K562 (cell line): ENCODE measurements at regions not wholly inside any gene's neighbourhood (a gene's known extent, or its start where the extent isn't known, plus 50 kb on each side); places are given as distances from the start of the nearest gene placed in this dataset.

Experiments used
- ATAC-seq: fragments of 200-7000 bp; cut with Tn5 transposase; 3 replicates; pipeline ENCODE4 v1.9.1; 2020; ENCODE audit warnings: moderate library complexity
- BruUV-seq: library from RNA; stranded (reverse); fragments of 400-500 nt; replicated peaks from 2 replicates; lab custom pipeline; 2021; lab: Mats Ljungman, UMichigan
- CTCF ChIA-PET: fragments of 300-600 bp; formaldehyde crosslinking; extraction: SDS; loops from one replicate; lab custom pipeline; 2021; ENCODE audit warnings: low intra/inter-chr PET ratio; lab: Yijun Ruan, JAX
- POLR2A ChIA-PET: fragments of 300-600, 350-650 bp; sonication (Branson Sonifier 250); formaldehyde crosslinking; extraction: SDS; loops from one replicate; lab custom pipeline; 2021; ENCODE audit warnings: antibody characterized with exemption, inconsistent platforms; lab: Yijun Ruan, JAX
- DNase-seq, 4 experiments: peaks; one replicate each; pipeline versions ENCODE4 v3.0.0 to v3.0.0-alpha.2; 2011 to 2018; ENCODE audit warnings: low spot score in 3 of 4, mixed read lengths in 3 of 4; ENCODE audit errors: extremely low read depth in 1 of 4
- FAIRE-seq: peaks from 2 replicates; lab custom pipeline; 2011; peaks lifted over from hg19 to GRCh38; lab: Jason Lieb, UNC
- H2AFZ ChIP-seq: 2 replicates; pipeline ENCODE4 v1.6.0; 2011; ENCODE audit warnings: low read depth, low read length, control low read depth, inconsistent platforms
- H3K27ac ChIP-seq: fragments of 200-600 bp; 3 replicates; pipeline ENCODE4 v1.8.0; 2011; ENCODE audit warnings: low read depth, mild to moderate bottlenecking, control low read depth, inconsistent platforms, low read length, moderate library complexity, mixed read lengths; ENCODE audit errors: extremely low read depth
- H3K27me3 ChIP-seq, 2 experiments: fragments of 300-600 bp in 1 of 2; 2 replicates in 1 of 2; 3 replicates in 1 of 2; pipeline versions ENCODE4 v1.6.0 to v1.8.0; 2011; ENCODE audit warnings: inconsistent platforms in 2 of 2, low read length in 2 of 2, mild to moderate bottlenecking in 1 of 2, mixed read lengths in 1 of 2, moderate library complexity in 1 of 2; ENCODE audit not compliant: control insufficient read depth in 2 of 2, insufficient read depth in 2 of 2
- H3K36me3 ChIP-seq: fragments of 300-600 bp; 3 replicates; pipeline ENCODE4 v1.8.0; 2011; ENCODE audit warnings: mild to moderate bottlenecking, low read length, inconsistent platforms; ENCODE audit not compliant: control insufficient read depth, insufficient read depth
- H3K4me1 ChIP-seq, 2 experiments: fragments of 200-600 bp in 1 of 2; replicated peaks in 1 of 2; 2 replicates in 1 of 2; 3 replicates in 1 of 2; pipeline versions ENCODE4 v1.5.1 to v1.8.0; 2011; ENCODE audit warnings: inconsistent platforms in 2 of 2, low read length in 2 of 2, mild to moderate bottlenecking in 1 of 2, mixed read lengths in 1 of 2, moderate library complexity in 1 of 2; ENCODE audit not compliant: control insufficient read depth in 2 of 2, insufficient read depth in 2 of 2
- H3K4me2 ChIP-seq: 2 replicates; pipeline ENCODE4 v1.6.1; 2011; ENCODE audit warnings: low read length, control low read depth, inconsistent platforms, mixed read lengths; ENCODE audit not compliant: insufficient read depth
- H3K4me3 ChIP-seq: fragments of 200-600 bp; sonication (generic), shearing (Covaris generic); 2 replicates; pipeline ENCODE4 v1.5.1; 2016; ENCODE audit warnings: control low read depth, inconsistent platforms
- H3K79me2 ChIP-seq: fragments of 200-600 bp; 3 replicates; pipeline ENCODE4 v1.8.0; 2011; ENCODE audit warnings: low read length, inconsistent platforms; ENCODE audit not compliant: control insufficient read depth, insufficient read depth
- H3K9ac ChIP-seq, 2 experiments: 2 replicates each; pipeline versions ENCODE4 v1.6.0 to v1.6.1; 2011; ENCODE audit warnings: low read depth in 2 of 2, low read length in 2 of 2, control low read depth in 1 of 2, inconsistent platforms in 1 of 2, mild to moderate bottlenecking in 1 of 2, mixed read lengths in 1 of 2; ENCODE audit not compliant: insufficient read depth in 1 of 2
- H3K9me1 ChIP-seq: one replicate; pipeline ENCODE4 v1.6.0; 2011; ENCODE audit warnings: inconsistent platforms, mild to moderate bottlenecking, low read length, moderate library complexity; ENCODE audit not compliant: control insufficient read depth, insufficient read depth
- H3K9me3 ChIP-seq: replicated peaks from 2 replicates; pipeline ENCODE4 v1.5.1; 2011; ENCODE audit warnings: low read depth, low read length, inconsistent platforms; ENCODE audit not compliant: control insufficient read depth, insufficient read depth
- H4K20me1 ChIP-seq: replicated peaks from 2 replicates; pipeline ENCODE4 v1.6.1; 2011; ENCODE audit warnings: low read length, inconsistent platforms, mixed read lengths; ENCODE audit not compliant: control insufficient read depth, insufficient read depth
- CBX3 ChIP-seq, 2 experiments: IDR thresholded peaks; 1 replicate in 1 of 2; 2 replicates in 1 of 2; pipeline ENCODE4 v1.6.1; 2012; ENCODE audit warnings: inconsistent platforms in 2 of 2, low read length in 2 of 2, borderline replicate concordance in 1 of 2, control low read depth in 1 of 2
- FOXM1 ChIP-seq, 2 experiments: fragments of 450-650 bp in 1 of 2; sonication (generic) in 1 of 2; formaldehyde crosslinking in 1 of 2; IDR thresholded peaks; 2 replicates each; pipeline versions ENCODE4 v1.6.1 to v1.9.0; 2017 to 2022; ENCODE audit warnings: low read depth in 2 of 2, mild to moderate bottlenecking in 2 of 2, missing genetic modification reagents in 1 of 2, moderate library complexity in 1 of 2
- ZKSCAN8 ChIP-seq: fragments of 200-800 bp; sonication (Bioruptor generic); IDR thresholded peaks from 2 replicates; pipeline ENCODE4 v1.6.1; 2016; ENCODE audit warnings: missing genetic modification characterization, missing compliant biosample characterization
- ZNF41 ChIP-seq: fragments of 250-450 bp; sonication (Bioruptor Pico); conservative IDR thresholded peaks from 2 replicates; pipeline ENCODE4 v1.4.0; 2020; ENCODE audit warnings: mild to moderate bottlenecking
- in situ Hi-C: fragments of 300-500 bp; cut with MboI; formaldehyde crosslinking; loops from 4 replicates; pipeline ENCODE4 v1.15.0; 2018; ENCODE audit warnings: inconsistent platforms, mixed read lengths
- intact Hi-C: fragments of 100-400 bp; cut with micrococcal nuclease; formaldehyde crosslinking; loops from 2 replicates; pipeline ENCODE4 v1.14.2; 2022
- TF ChIP-seq, protein P1 (sequence below): fragments of 200-800 bp; sonication (Bioruptor generic); IDR thresholded peaks from 2 replicates; pipeline ENCODE4 v1.6.1; 2016; ENCODE audit warnings: missing genetic modification characterization, missing compliant biosample characterization
- TF ChIP-seq, protein P2 (sequence below): sonication (generic); formaldehyde crosslinking; IDR thresholded peaks from 2 replicates; pipeline ENCODE4 v1.8.1; 2022; ENCODE audit warnings: missing genetic modification reagents
- TF ChIP-seq, protein P3 (sequence below), 3 experiments: fragments of 200-800 bp in 1 of 3; fragments of 250-450 bp in 1 of 3; fragments of 450-650 bp in 1 of 3; sonication (Bioruptor Pico) in 1 of 3; sonication (Bioruptor generic) in 1 of 3; formaldehyde crosslinking in 1 of 3; IDR thresholded peaks; 2 replicates each; pipeline versions ENCODE4 v1.6.1 to v1.8.0; 2016 to 2022; ENCODE audit warnings: mild to moderate bottlenecking in 2 of 3, missing genetic modification characterization in 2 of 3, missing compliant biosample characterization in 1 of 3, moderate library complexity in 1 of 3
- TF ChIP-seq, protein P4 (sequence below): fragments of 150-350 bp; conservative IDR thresholded peaks from 2 replicates; pipeline ENCODE4 v1.6.1; 2014; ENCODE audit warnings: low read length

DNA sequence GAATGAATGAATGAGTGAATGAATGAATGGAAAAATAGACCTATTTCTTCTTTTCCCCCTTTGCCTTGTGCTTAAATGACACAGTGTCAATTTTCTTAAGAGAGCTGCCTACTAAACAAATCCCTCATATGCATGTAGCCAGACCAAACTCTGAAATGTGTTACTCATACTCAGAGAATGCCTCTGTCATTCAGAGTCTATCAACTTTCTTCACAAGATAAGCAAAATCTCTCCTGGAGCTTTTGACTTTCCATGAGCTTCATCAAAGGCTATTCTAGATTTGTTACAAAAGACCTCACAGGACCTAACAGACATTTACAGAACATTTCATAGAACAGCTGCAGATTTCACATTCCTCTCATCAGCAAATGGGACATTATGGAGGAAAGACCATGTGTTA, 275.7 kb upstream of the MSX2 start:
- Histone ChIP-seq H3K36me3 (no peaks in the 10 kb centered on the region), H3K9ac (no peak overlapping the region), H3K9me3 (no peaks in the 10 kb centered on the region), H3K4me1 (no peaks in the 10 kb centered on the region), H2AFZ (no peak overlapping the region), H3K27ac (no peak overlapping the region), H3K4me3 (no peak overlapping the region), H3K4me2 (no peak overlapping the region), H3K9me1 (no peaks in the 10 kb centered on the region), H4K20me1 (no peaks in the 10 kb centered on the region), H3K27me3 (peaks cover 0 to 5% of the 10 kb centered on the region in 2 experiments; a peak in 3 of 5 replicates), H3K79me2 (no peaks in the 10 kb centered on the region)
- no peak for DNase-seq
- ATAC-seq: no peak
- in situ Hi-C loops: no loop called here
- POLR2A ChIA-PET: no interaction called here
- no TSS peak for BruUV-seq
- CTCF ChIA-PET: no interaction called here
- intact Hi-C loops: no loop called here
- no peak for FAIRE-seq
- TF ChIP-seq, protein P1, sequence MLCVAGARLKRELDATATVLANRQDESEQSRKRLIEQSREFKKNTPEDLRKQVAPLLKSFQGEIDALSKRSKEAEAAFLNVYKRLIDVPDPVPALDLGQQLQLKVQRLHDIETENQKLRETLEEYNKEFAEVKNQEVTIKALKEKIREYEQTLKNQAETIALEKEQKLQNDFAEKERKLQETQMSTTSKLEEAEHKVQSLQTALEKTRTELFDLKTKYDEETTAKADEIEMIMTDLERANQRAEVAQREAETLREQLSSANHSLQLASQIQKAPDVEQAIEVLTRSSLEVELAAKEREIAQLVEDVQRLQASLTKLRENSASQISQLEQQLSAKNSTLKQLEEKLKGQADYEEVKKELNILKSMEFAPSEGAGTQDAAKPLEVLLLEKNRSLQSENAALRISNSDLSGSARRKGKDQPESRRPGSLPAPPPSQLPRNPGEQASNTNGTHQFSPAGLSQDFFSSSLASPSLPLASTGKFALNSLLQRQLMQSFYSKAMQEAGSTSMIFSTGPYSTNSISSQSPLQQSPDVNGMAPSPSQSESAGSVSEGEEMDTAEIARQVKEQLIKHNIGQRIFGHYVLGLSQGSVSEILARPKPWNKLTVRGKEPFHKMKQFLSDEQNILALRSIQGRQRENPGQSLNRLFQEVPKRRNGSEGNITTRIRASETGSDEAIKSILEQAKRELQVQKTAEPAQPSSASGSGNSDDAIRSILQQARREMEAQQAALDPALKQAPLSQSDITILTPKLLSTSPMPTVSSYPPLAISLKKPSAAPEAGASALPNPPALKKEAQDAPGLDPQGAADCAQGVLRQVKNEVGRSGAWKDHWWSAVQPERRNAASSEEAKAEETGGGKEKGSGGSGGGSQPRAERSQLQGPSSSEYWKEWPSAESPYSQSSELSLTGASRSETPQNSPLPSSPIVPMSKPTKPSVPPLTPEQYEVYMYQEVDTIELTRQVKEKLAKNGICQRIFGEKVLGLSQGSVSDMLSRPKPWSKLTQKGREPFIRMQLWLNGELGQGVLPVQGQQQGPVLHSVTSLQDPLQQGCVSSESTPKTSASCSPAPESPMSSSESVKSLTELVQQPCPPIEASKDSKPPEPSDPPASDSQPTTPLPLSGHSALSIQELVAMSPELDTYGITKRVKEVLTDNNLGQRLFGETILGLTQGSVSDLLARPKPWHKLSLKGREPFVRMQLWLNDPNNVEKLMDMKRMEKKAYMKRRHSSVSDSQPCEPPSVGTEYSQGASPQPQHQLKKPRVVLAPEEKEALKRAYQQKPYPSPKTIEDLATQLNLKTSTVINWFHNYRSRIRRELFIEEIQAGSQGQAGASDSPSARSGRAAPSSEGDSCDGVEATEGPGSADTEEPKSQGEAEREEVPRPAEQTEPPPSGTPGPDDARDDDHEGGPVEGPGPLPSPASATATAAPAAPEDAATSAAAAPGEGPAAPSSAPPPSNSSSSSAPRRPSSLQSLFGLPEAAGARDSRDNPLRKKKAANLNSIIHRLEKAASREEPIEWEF (CRISPR knock-in tag): no peak
- TF ChIP-seq ZNF41 (CRISPR knock-in tag) (no peak), CBX3 (IDR thresholded peaks at IDR 0.05; ENCODE audit: borderline replicate concordance in 1 of 2, low read length in 2 of 2) (no peak), FOXM1 (IDR thresholded peaks at IDR 0.05; ENCODE audit: low read depth) (no peak), FOXM1 (CRISPR knock-in tag; IDR thresholded peaks at IDR 0.05; ENCODE audit: low read depth) (no peak), ZKSCAN8 (CRISPR knock-in tag) (no peak)
- TF ChIP-seq, protein P2, sequence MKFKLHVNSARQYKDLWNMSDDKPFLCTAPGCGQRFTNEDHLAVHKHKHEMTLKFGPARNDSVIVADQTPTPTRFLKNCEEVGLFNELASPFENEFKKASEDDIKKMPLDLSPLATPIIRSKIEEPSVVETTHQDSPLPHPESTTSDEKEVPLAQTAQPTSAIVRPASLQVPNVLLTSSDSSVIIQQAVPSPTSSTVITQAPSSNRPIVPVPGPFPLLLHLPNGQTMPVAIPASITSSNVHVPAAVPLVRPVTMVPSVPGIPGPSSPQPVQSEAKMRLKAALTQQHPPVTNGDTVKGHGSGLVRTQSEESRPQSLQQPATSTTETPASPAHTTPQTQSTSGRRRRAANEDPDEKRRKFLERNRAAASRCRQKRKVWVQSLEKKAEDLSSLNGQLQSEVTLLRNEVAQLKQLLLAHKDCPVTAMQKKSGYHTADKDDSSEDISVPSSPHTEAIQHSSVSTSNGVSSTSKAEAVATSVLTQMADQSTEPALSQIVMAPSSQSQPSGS (CRISPR knock-in tag): no peak
- TF ChIP-seq, protein P3, sequence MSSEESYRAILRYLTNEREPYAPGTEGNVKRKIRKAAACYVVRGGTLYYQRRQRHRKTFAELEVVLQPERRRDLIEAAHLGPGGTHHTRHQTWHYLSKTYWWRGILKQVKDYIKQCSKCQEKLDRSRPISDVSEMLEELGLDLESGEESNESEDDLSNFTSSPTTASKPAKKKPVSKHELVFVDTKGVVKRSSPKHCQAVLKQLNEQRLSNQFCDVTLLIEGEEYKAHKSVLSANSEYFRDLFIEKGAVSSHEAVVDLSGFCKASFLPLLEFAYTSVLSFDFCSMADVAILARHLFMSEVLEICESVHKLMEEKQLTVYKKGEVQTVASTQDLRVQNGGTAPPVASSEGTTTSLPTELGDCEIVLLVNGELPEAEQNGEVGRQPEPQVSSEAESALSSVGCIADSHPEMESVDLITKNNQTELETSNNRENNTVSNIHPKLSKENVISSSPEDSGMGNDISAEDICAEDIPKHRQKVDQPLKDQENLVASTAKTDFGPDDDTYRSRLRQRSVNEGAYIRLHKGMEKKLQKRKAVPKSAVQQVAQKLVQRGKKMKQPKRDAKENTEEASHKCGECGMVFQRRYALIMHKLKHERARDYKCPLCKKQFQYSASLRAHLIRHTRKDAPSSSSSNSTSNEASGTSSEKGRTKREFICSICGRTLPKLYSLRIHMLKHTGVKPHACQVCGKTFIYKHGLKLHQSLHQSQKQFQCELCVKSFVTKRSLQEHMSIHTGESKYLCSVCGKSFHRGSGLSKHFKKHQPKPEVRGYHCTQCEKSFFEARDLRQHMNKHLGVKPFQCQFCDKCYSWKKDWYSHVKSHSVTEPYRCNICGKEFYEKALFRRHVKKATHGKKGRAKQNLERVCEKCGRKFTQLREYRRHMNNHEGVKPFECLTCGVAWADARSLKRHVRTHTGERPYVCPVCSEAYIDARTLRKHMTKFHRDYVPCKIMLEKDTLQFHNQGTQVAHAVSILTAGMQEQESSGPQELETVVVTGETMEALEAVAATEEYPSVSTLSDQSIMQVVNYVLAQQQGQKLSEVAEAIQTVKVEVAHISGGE (CRISPR knock-in tag; IDR thresholded peaks at IDR 0.05): no peak
- TF ChIP-seq, protein P4, sequence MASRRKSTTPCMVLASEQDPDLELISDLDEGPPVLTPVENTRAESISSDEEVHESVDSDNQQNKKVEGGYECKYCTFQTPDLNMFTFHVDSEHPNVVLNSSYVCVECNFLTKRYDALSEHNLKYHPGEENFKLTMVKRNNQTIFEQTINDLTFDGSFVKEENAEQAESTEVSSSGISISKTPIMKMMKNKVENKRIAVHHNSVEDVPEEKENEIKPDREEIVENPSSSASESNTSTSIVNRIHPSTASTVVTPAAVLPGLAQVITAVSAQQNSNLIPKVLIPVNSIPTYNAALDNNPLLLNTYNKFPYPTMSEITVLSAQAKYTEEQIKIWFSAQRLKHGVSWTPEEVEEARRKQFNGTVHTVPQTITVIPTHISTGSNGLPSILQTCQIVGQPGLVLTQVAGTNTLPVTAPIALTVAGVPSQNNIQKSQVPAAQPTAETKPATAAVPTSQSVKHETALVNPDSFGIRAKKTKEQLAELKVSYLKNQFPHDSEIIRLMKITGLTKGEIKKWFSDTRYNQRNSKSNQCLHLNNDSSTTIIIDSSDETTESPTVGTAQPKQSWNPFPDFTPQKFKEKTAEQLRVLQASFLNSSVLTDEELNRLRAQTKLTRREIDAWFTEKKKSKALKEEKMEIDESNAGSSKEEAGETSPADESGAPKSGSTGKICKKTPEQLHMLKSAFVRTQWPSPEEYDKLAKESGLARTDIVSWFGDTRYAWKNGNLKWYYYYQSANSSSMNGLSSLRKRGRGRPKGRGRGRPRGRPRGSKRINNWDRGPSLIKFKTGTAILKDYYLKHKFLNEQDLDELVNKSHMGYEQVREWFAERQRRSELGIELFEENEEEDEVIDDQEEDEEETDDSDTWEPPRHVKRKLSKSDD: no peak
